Peyer's patch (tissue), 4 donors: ENCODE measurements at regions not wholly inside any gene's neighbourhood (a gene's known extent, or its start where the extent isn't known, plus 50 kb on each side); places are given as distances from the start of the nearest gene placed in this dataset.

Experiments used
- CTCF ChIP-seq, 6 experiments: fragments of 450-650 bp in 4 of 6; fragments of 200-600 bp in 2 of 6; sonication (generic) in 1 of 6; IDR thresholded peaks; one replicate each; pipeline ENCODE4 v1.5.1; 2017 to 2019; ENCODE audit warnings: antibody characterized with exemption in 6 of 6, mild to moderate bottlenecking in 3 of 6, moderate library complexity in 1 of 6
- POLR2A ChIP-seq, 2 donors: fragments of 450-650 bp; IDR thresholded peaks; one replicate each; pipeline ENCODE4 v1.5.1; 2017; ENCODE audit warnings: antibody characterized with exemption in 2 of 2, mild to moderate bottlenecking in 2 of 2, moderate library complexity in 2 of 2

GRCh38 chr1:115506518-115506917, 135.3 kb upstream of the VANGL1 start:
- TF ChIP-seq CTCF (IDR thresholded peaks at IDR 0.05) (no peak), POLR2A (IDR thresholded peaks at IDR 0.05) (no peak)
